ENCODE measurements at regions not wholly inside any gene's neighbourhood (a gene's known extent, or its start where the extent isn't known, plus 50 kb on each side); places are given as distances from the start of the nearest gene placed in this dataset.

DNA sequence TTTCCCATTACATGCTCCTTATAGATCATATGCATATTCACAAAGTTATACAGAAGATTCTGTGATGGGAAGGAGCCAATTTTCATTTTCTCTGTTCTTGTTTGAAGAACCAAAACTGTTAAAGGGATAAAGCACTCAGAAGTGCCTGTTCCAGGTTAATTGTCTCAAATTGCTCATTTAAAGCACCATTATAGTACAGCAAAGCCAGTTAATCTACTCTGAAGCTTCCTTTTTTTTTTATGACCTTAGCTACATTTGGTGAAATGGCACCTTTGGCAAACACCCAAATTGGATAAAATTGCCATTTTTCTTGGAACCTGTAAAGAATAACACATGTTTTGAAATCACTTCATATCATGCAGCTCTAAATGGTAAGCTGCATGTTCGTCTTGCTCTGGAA is 1092.3 kb downstream of the BCL11A start:
- TF ChIP-seq, protein P1, sequence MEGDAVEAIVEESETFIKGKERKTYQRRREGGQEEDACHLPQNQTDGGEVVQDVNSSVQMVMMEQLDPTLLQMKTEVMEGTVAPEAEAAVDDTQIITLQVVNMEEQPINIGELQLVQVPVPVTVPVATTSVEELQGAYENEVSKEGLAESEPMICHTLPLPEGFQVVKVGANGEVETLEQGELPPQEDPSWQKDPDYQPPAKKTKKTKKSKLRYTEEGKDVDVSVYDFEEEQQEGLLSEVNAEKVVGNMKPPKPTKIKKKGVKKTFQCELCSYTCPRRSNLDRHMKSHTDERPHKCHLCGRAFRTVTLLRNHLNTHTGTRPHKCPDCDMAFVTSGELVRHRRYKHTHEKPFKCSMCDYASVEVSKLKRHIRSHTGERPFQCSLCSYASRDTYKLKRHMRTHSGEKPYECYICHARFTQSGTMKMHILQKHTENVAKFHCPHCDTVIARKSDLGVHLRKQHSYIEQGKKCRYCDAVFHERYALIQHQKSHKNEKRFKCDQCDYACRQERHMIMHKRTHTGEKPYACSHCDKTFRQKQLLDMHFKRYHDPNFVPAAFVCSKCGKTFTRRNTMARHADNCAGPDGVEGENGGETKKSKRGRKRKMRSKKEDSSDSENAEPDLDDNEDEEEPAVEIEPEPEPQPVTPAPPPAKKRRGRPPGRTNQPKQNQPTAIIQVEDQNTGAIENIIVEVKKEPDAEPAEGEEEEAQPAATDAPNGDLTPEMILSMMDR (IDR thresholded peaks at IDR 0.05; ENCODE audit: low read depth, low read length, missing control alignments): no peak
- no peak overlapping the region for H3K4me3 ChIP-seq (ENCODE audit: low read depth, low read length)
- no peak for DNase-seq (ENCODE audit: low read depth)

DNA sequence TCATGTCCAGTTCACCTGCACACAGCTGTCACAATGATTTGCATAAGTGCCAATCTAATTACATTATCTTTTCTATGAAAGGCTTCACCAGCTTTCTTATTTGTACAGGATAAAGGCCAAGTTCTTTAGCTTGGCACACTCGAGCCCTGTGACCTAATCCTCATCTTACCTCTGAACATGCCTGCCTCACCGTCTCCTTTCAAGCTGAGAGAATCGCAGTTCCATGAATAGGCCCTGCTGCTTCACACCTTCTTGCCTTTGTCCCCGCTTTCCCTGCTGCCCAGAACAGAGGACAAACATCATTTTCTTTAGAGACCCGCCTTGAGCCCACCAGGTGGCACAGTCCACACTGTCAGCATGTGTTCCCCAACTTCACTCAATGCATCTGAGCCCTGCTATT is 1094.7 kb downstream of the BCL11A start:
- TF ChIP-seq, protein P1 (IDR thresholded peaks at IDR 0.05; ENCODE audit: low read depth, low read length, missing control alignments): no peak
- no peak for DNase-seq (ENCODE audit: low read depth)
- H3K4me3 ChIP-seq (ENCODE audit: low read depth, low read length): no peak overlapping the region

DNA sequence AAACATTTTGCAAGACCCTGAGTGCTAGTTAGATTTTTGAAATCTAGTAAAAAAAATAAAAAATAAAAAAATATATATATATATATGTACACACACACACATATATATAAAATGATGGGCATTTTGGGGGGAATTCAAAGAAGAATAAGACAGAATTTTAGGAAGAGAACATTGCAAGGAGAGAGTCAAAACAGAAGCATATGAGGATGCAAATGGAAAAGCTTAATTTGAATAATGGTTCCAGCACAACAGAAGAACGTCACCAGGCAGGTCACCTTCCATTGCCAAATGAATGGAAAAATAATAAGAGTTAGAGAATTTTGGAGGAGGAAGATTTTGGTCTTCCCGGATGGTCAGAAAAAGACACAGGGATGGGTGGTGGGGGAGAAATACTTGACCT is 1097.2 kb downstream of the BCL11A start:
- TF ChIP-seq, protein P1 (IDR thresholded peaks at IDR 0.05; ENCODE audit: low read depth, low read length, missing control alignments): no peak
- DNase-seq (ENCODE audit: low read depth): no peak
- no peak overlapping the region for H3K4me3 ChIP-seq (ENCODE audit: low read depth, low read length)

DNA sequence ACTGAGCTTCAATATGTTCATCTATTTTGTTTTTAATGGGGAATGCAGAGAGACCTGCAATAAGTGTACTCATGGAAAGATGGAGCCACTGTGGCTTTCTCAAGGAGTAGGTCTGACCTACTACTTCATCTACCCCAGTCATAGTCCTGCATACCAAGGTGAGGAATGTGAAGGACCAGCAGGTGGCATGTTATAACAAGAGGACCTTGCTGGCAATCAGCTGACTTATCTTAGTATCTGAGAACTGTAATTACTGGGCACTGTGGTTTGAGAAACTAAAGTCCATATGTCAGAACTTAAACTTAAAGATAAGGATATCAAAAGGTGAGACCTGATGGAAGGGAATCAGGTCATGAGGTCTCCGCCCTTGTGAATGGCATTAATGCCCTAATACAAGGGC is 1104.2 kb downstream of the BCL11A start:
- no peak for DNase-seq (ENCODE audit: low read depth)
- TF ChIP-seq, protein P1 (IDR thresholded peaks at IDR 0.05; ENCODE audit: low read depth, low read length, missing control alignments): peak; percentile 20
- H3K4me3 ChIP-seq (ENCODE audit: low read depth, low read length): no peak overlapping the region

DNA sequence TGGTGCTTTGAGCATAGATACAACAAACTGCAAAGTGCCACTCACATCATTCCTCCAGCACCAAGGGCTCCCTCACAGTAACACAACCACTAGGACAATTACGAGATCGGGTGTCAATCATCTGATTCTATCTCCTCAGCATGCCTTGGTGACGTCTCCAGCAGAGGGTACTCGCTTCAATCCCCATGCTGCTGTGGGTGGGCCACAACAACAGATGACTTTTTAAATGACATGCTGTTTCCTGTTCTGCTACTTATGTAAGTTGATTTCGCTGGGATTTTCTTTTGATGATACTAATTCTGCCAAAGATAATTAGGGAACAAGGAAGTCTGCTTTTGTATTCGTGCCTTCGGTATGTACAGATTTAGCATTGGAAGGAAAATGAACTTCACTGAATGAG is 1113.0 kb downstream of the BCL11A start:
- no peak for DNase-seq (ENCODE audit: low read depth)
- H3K4me3 ChIP-seq (ENCODE audit: low read depth, low read length): no peak overlapping the region
- TF ChIP-seq, protein P1 (IDR thresholded peaks at IDR 0.05; ENCODE audit: low read depth, low read length, missing control alignments): no peak

DNA sequence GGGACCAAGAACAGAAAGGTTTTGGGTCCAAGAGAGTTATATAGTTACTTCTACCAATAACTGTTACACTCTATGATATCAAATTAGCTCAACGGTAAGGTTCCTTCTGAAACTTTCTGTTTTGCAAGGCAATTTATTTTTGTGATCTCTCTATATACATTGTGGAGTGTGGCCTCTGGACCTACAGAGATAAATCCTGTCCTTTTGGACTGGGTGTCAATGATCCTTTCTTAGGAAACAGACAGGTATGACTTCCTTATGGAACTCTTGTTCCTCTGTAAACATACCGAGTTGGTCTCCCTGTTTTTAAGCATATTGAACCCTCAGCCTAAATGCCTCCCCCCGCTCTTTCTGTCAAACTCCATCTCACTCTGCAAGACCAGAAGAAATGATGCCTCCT is 1117.8 kb downstream of the BCL11A start:
- no peak overlapping the region for H3K4me3 ChIP-seq (ENCODE audit: low read depth, low read length)
- DNase-seq (ENCODE audit: low read depth): no peak
- TF ChIP-seq, protein P1 (IDR thresholded peaks at IDR 0.05; ENCODE audit: low read depth, low read length, missing control alignments): no peak

DNA sequence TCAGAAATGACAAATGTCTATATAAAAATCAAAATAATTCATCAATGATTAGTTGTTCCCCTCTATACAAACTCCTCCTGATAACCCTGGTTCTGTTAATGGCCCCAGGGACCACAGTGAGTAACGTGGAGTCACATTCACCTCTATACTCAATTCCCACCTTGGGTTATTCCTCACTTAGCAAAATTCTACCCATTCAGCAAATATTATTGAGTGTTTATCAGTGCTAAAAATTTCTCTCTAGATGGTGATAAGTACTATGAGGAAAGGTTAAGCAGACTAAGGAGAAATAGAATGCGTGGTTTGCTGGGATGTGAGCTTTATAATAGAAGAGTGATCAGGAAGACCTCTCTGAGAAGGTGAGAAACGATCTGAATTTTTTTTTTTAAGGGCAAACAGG is 1124.5 kb downstream of the BCL11A start:
- TF ChIP-seq, protein P1 (IDR thresholded peaks at IDR 0.05; ENCODE audit: low read depth, low read length, missing control alignments): no peak
- DNase-seq (ENCODE audit: low read depth): no peak
- no peak overlapping the region for H3K4me3 ChIP-seq (ENCODE audit: low read depth, low read length)
